ENCODE measurements at regions not wholly inside any gene's neighbourhood (a gene's known extent, or its start where the extent isn't known, plus 50 kb on each side); places are given as distances from the start of the nearest gene placed in this dataset.

DNA sequence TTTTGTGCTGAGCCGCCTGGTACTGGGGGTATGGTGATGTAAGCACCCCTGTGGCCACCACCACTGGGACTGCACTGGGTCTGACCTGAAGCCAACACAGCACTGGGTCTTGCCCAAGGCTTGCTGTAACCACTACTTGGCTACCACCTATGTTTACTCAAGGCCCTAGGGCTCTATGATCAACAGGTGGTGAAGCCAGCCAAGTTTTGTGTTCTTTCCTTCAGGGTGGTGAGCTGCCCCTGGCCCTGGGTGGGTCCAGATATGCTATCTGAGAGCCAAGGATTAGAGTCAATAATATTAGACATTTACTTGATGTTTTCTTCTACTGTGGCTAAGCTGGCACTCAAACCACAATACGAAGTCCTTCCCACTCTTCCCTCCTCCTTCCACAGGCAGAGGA is 55.1 kb upstream of the PAGE4 start:
- Histone ChIP-seq H3K9ac (ENCODE audit: low read length) (no peak overlapping the region), H4K20me1 (ENCODE audit: insufficient read depth, low read length) (no peaks in the 10 kb centered on the region), H3K4me1 (ENCODE audit: insufficient read depth, low read length) (no peaks in the 10 kb centered on the region), H3K4me3 (ENCODE audit: insufficient read depth, low read depth, low read length) (no peak overlapping the region), H3K79me2 (ENCODE audit: insufficient read depth, low read length) (no peaks in the 10 kb centered on the region), H3K27ac (ENCODE audit: low read depth, low read length) (no peak overlapping the region), H3K9me3 (ENCODE audit: insufficient read depth, low read depth, low read length) (no peaks in the 10 kb centered on the region), H3K27me3 (ENCODE audit: insufficient read depth, low read length) (no peaks in the 10 kb centered on the region), H2AFZ (ENCODE audit: low read depth, low read length) (no peak overlapping the region), H3K4me2 (ENCODE audit: low read length) (no peak overlapping the region), H3K36me3 (ENCODE audit: insufficient read depth, low read length) (no peaks in the 10 kb centered on the region)
- no peaks in the 10 kb centered on the region for H3K4me1 Mint-ChIP-seq (ENCODE audit: low read depth, unreplicated experiment)
- peaks cover 10% of the 10 kb centered on the region for H3K27me3 Mint-ChIP-seq (ENCODE audit: low read depth, unreplicated experiment)
- TF ChIP-seq, protein P1, sequence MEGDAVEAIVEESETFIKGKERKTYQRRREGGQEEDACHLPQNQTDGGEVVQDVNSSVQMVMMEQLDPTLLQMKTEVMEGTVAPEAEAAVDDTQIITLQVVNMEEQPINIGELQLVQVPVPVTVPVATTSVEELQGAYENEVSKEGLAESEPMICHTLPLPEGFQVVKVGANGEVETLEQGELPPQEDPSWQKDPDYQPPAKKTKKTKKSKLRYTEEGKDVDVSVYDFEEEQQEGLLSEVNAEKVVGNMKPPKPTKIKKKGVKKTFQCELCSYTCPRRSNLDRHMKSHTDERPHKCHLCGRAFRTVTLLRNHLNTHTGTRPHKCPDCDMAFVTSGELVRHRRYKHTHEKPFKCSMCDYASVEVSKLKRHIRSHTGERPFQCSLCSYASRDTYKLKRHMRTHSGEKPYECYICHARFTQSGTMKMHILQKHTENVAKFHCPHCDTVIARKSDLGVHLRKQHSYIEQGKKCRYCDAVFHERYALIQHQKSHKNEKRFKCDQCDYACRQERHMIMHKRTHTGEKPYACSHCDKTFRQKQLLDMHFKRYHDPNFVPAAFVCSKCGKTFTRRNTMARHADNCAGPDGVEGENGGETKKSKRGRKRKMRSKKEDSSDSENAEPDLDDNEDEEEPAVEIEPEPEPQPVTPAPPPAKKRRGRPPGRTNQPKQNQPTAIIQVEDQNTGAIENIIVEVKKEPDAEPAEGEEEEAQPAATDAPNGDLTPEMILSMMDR (IDR thresholded peaks at IDR 0.05; ENCODE audit: insufficient read depth, low read depth, low read length): no peak
- TF ChIP-seq EZH2 (IDR thresholded peaks at IDR 0.05; ENCODE audit: insufficient read depth, low read length): no peak
- FAIRE-seq: no peak
- DNase-seq (ENCODE audit: low read depth): no peak
- no peaks in the 10 kb centered on the region for H3K36me3 Mint-ChIP-seq (ENCODE audit: low read depth, unreplicated experiment)
- no peak overlapping the region for H3K4me3 Mint-ChIP-seq (ENCODE audit: unreplicated experiment)
- H3K27ac Mint-ChIP-seq (ENCODE audit: unreplicated experiment): no peak overlapping the region
- peaks cover 1% of the 10 kb centered on the region for H3K9me3 Mint-ChIP-seq (ENCODE audit: unreplicated experiment)

DNA sequence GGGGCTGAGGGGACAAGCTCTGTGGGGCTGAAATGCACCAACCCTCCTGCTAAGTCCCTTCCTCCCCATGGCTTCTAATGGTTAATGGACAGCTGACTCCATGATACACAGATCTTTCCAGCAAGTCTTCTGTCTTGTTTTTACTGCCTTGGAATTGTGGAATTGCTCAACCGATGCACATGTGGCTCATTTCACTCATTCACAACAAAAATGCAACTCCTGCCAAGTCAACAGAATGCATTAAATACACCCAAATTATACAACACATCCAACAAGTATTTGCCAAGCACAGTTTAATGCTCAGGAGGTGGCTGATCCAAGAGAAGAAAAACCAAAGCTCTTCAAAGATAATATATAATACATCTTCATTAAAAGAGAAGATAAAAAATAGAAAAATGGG is 61.9 kb upstream of the PAGE4 start:
- H3K4me3 Mint-ChIP-seq (ENCODE audit: unreplicated experiment): no peak overlapping the region

DNA sequence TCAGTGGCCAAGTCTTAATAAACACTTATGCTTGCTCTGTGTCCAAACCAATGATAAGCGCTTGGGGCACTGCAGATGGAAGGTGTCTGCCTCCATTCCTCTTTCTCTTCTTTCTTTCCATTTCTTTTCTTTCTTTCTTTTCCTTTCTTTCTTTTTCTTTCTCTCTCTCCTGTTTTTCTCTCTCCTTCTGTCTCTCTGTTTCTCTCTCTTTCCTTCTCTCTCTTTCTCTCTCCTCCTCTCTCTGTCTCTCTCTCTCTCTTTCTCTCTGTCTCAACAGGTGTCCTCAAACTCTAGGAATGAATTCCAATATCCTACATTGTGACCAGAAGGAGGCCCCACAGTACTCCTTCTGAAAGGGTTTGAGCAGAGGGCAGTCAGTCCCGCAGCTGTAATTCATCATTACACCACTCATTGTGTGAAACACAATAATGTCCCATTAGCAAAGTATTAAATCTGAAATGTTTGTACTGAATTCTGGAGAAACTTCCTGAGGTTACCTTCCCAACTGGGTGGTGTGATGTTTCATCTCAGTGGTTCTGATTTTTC is 66.5 kb upstream of the PAGE1 start:
- Mint-ChIP-seq H3K9me3 (ENCODE audit: unreplicated experiment) (no peaks in the 10 kb centered on the region), H3K27ac (ENCODE audit: unreplicated experiment) (peak overlapping the region; percentile 7), H3K4me1 (ENCODE audit: low read depth, unreplicated experiment) (no peaks in the 10 kb centered on the region), H3K4me3 (ENCODE audit: unreplicated experiment) (no peak overlapping the region), H3K36me3 (ENCODE audit: low read depth, unreplicated experiment) (no peaks in the 10 kb centered on the region), H3K27me3 (ENCODE audit: low read depth, unreplicated experiment) (peaks cover 12% of the 10 kb centered on the region)
- no peaks in the 10 kb centered on the region for H4K20me1 ChIP-seq (ENCODE audit: insufficient read depth, low read length)
- H3K27ac ChIP-seq (ENCODE audit: low read depth, low read length): no peak overlapping the region
- H2AFZ ChIP-seq (ENCODE audit: low read depth, low read length): no peak overlapping the region
- no peak overlapping the region for H3K4me2 ChIP-seq (ENCODE audit: low read length)
- H3K9me3 ChIP-seq (ENCODE audit: insufficient read depth, low read depth, low read length): no peaks in the 10 kb centered on the region
- FAIRE-seq: peak; percentile 73
- H3K4me3 ChIP-seq (ENCODE audit: insufficient read depth, low read depth, low read length): no peak overlapping the region
- TF ChIP-seq, protein P1 (IDR thresholded peaks at IDR 0.05; ENCODE audit: insufficient read depth, low read depth, low read length): no peak
- TF ChIP-seq EZH2 (IDR thresholded peaks at IDR 0.05; ENCODE audit: insufficient read depth, low read length): no peak
- H3K27me3 ChIP-seq (ENCODE audit: insufficient read depth, low read length): no peaks in the 10 kb centered on the region
- no peaks in the 10 kb centered on the region for H3K4me1 ChIP-seq (ENCODE audit: insufficient read depth, low read length)
- no peak for DNase-seq (ENCODE audit: low read depth)
- no peak overlapping the region for H3K9ac ChIP-seq (ENCODE audit: low read length)
- no peaks in the 10 kb centered on the region for H3K36me3 ChIP-seq (ENCODE audit: insufficient read depth, low read length)
- no peaks in the 10 kb centered on the region for H3K79me2 ChIP-seq (ENCODE audit: insufficient read depth, low read length)

More for the DNA sequence above, 61.9 kb upstream of the PAGE4 start:
- Histone ChIP-seq H3K9ac (ENCODE audit: low read length) (no peak overlapping the region), H4K20me1 (ENCODE audit: insufficient read depth, low read length) (no peaks in the 10 kb centered on the region), H3K27ac (ENCODE audit: low read depth, low read length) (no peak overlapping the region), H2AFZ (ENCODE audit: low read depth, low read length) (no peak overlapping the region), H3K79me2 (ENCODE audit: insufficient read depth, low read length) (no peaks in the 10 kb centered on the region), H3K36me3 (ENCODE audit: insufficient read depth, low read length) (no peaks in the 10 kb centered on the region), H3K4me2 (ENCODE audit: low read length) (no peak overlapping the region), H3K4me3 (ENCODE audit: insufficient read depth, low read depth, low read length) (no peak overlapping the region), H3K4me1 (ENCODE audit: insufficient read depth, low read length) (no peaks in the 10 kb centered on the region), H3K27me3 (ENCODE audit: insufficient read depth, low read length) (no peaks in the 10 kb centered on the region), H3K9me3 (ENCODE audit: insufficient read depth, low read depth, low read length) (no peaks in the 10 kb centered on the region)
- no peak for TF ChIP-seq EZH2 (IDR thresholded peaks at IDR 0.05; ENCODE audit: insufficient read depth, low read length)
- TF ChIP-seq, protein P1 (IDR thresholded peaks at IDR 0.05; ENCODE audit: insufficient read depth, low read depth, low read length): no peak
- H3K27ac Mint-ChIP-seq (ENCODE audit: unreplicated experiment): no peak overlapping the region
- H3K9me3 Mint-ChIP-seq (ENCODE audit: unreplicated experiment): no peaks in the 10 kb centered on the region
- peaks cover 13% of the 10 kb centered on the region for H3K27me3 Mint-ChIP-seq (ENCODE audit: low read depth, unreplicated experiment)
- DNase-seq (ENCODE audit: low read depth) (no peak), FAIRE-seq (peak; percentile 82)
- H3K36me3 Mint-ChIP-seq (ENCODE audit: low read depth, unreplicated experiment): no peaks in the 10 kb centered on the region
- H3K4me1 Mint-ChIP-seq (ENCODE audit: low read depth, unreplicated experiment): no peaks in the 10 kb centered on the region
